ENCODE measurements at regions not wholly inside any gene's neighbourhood (a gene's known extent, or its start where the extent isn't known, plus 50 kb on each side); places are given as distances from the start of the nearest gene placed in this dataset.

DNA sequence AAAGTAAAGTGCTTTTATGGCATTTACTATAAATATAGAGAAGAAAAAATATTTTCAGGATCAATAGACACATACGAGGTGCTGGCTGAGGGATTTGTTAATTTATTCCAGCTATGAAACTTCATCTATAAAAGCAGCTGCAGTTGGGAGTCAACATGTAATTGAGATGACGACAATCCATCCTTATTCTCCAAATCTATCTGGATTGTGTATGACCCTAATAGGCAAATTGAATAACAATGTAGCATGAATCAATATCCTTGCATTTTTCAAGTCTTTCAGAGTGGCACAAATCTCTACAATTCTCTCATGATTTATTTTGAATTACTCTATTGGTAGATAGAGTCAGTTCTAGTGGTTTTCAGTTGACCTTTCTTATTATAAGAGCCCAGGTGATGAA lies 1296.5 kb upstream of the SPRY2 start:
- TF ChIP-seq RAD21 (conservative IDR thresholded peaks at IDR 0.05) = no peak
- no peak for TF ChIP-seq SMC3 (conservative IDR thresholded peaks at IDR 0.05; ENCODE audit: poor library complexity)
- no peak for TF ChIP-seq CTCF (IDR thresholded peaks at IDR 0.05; ENCODE audit: poor library complexity, severe bottlenecking)
- no peak for TF ChIP-seq EZH2 (IDR thresholded peaks at IDR 0.05; ENCODE audit: borderline replicate concordance, insufficient read depth, low read length, poor library complexity, severe bottlenecking)
